ENCODE measurements at regions not wholly inside any gene's neighbourhood (a gene's known extent, or its start where the extent isn't known, plus 50 kb on each side); places are given as distances from the start of the nearest gene placed in this dataset.

- TF ChIP-seq EZH2phosphoT487 (IDR thresholded peaks at IDR 0.05; ENCODE audit: borderline replicate concordance, low read length) (0 out of 2 replicates have a peak, but pooled peaks have one; percentile 43), EZH2 (IDR thresholded peaks at IDR 0.05; ENCODE audit: low read length, unreplicated experiment) (no peak), CTCF (conservative IDR thresholded peaks at IDR 0.05; ENCODE audit: low read depth, low read length) (no peak)
- ChIA-PET CTCF (interaction anchor here (1.1 kb wide), 1 partner anchor 72 kb away, joined by 3 read pairs; no protein-coding TSS in a partner anchor), POLR2A (ENCODE audit: unreplicated experiment) (interaction anchor here (0.6 kb wide), 1 partner anchor 76 kb away, joined by 14 read pairs; the partner anchor contains the start of gene VEGFA)
- Histone ChIP-seq H3F3A (ENCODE audit: low read length, unreplicated experiment) (peaks cover 5% of the 10 kb centered on the region), H4K20me1 (ENCODE audit: low read length) (0 out of 2 replicates have a peak, but pooled peaks cover 4% of the 10 kb centered on the region), H3K4me2 (ENCODE audit: low read length) (peak overlapping the region; percentile 35), H3K4me1 (ENCODE audit: insufficient read depth, low read length) (peaks cover 30% of the 10 kb centered on the region), H3K27me3 (ENCODE audit: low read length) (no peaks in the 10 kb centered on the region), H3K9ac (ENCODE audit: low read length) (no peak overlapping the region), H3K4me3 (ENCODE audit: low read length) (no peak overlapping the region), H3K27ac (ENCODE audit: low read length) (no peak overlapping the region), H3K9me2 (replicated peaks; ENCODE audit: low read length) (no peaks in the 10 kb centered on the region), H3K79me2 (ENCODE audit: low read length) (no peaks in the 10 kb centered on the region), H2AFZ (ENCODE audit: low read length) (no peak overlapping the region), H3K9me3 (ENCODE audit: low read length) (no peaks in the 10 kb centered on the region), H3K36me3 (ENCODE audit: low read depth, low read length) (no peaks in the 10 kb centered on the region)
- no TSS peak for BruUV-seq (replicated peaks)
- DNase-seq: peak; percentile 82
- intact Hi-C loops (cut with micrococcal nuclease): loop anchor here (5.0 kb wide), 1 partner anchor 81 kb away; no protein-coding TSS in a partner anchor
- peak; percentile 94 for ATAC-seq
These were observed 76.5 kb downstream of the VEGFA start for GRCh38 chr6:43846556-43846955.

- POLR2A ChIA-PET (ENCODE audit: unreplicated experiment): no interaction called here
These were observed 75.6 kb downstream of the VEGFA start for GRCh38 chr6:43845646-43846045.

More at GRCh38 chr6:43845646-43846045, 75.6 kb downstream of the VEGFA start:
- intact Hi-C loops (cut with micrococcal nuclease): loop anchor here (5.0 kb wide), 1 partner anchor 82 kb away; no protein-coding TSS in a partner anchor
- Histone ChIP-seq H3K79me2 (ENCODE audit: low read length) (no peaks in the 10 kb centered on the region), H3K9ac (ENCODE audit: low read length) (no peak overlapping the region), H4K20me1 (ENCODE audit: low read length) (0 out of 2 replicates have a peak, but pooled peaks cover 4% of the 10 kb centered on the region), H3F3A (ENCODE audit: low read length, unreplicated experiment) (peaks cover 5% of the 10 kb centered on the region), H3K4me1 (ENCODE audit: insufficient read depth, low read length) (peaks cover 30% of the 10 kb centered on the region), H2AFZ (ENCODE audit: low read length) (no peak overlapping the region), H3K9me2 (replicated peaks; ENCODE audit: low read length) (no peaks in the 10 kb centered on the region), H3K36me3 (ENCODE audit: low read depth, low read length) (no peaks in the 10 kb centered on the region), H3K9me3 (ENCODE audit: low read length) (no peaks in the 10 kb centered on the region), H3K4me2 (ENCODE audit: low read length) (no peak overlapping the region), H3K27ac (ENCODE audit: low read length) (no peak overlapping the region), H3K4me3 (ENCODE audit: low read length) (no peak overlapping the region), H3K27me3 (ENCODE audit: low read length) (no peaks in the 10 kb centered on the region)
- ATAC-seq: no peak
- BruUV-seq (replicated peaks): no TSS peak
- peak; percentile 25 for DNase-seq
- TF ChIP-seq EZH2phosphoT487 (IDR thresholded peaks at IDR 0.05; ENCODE audit: borderline replicate concordance, low read length): no peak
- TF ChIP-seq EZH2 (IDR thresholded peaks at IDR 0.05; ENCODE audit: low read length, unreplicated experiment): no peak
- no peak for TF ChIP-seq CTCF (conservative IDR thresholded peaks at IDR 0.05; ENCODE audit: low read depth, low read length)
- CTCF ChIA-PET: no interaction called here
